NT2/D1 (cell line): ENCODE measurements at regions not wholly inside any gene's neighbourhood (a gene's known extent, or its start where the extent isn't known, plus 50 kb on each side); places are given as distances from the start of the nearest gene placed in this dataset.

Experiments used
- DNase-seq: peaks from one replicate; pipeline ENCODE4 v3.0.0-alpha.2; 2011; ENCODE audit warnings: low read depth, low spot score
- H3K27me3 ChIP-seq: 2 replicates; pipeline ENCODE4 v1.6.0; 2011; ENCODE audit warnings: mild to moderate bottlenecking; ENCODE audit not compliant: insufficient read length, insufficient read depth
- H3K36me3 ChIP-seq: 2 replicates; pipeline ENCODE4 v1.6.1; 2011; ENCODE audit warnings: mild to moderate bottlenecking, low read length, mixed read lengths; ENCODE audit not compliant: insufficient read depth, insufficient read length
- H3K4me1 ChIP-seq: 2 replicates; pipeline ENCODE4 v1.5.1; 2011; ENCODE audit not compliant: insufficient read depth, insufficient read length
- H3K4me3 ChIP-seq: 2 replicates; pipeline ENCODE4 v1.5.1; 2011; ENCODE audit warnings: low read depth; ENCODE audit not compliant: insufficient read length
- H3K9ac ChIP-seq: 2 replicates; pipeline ENCODE4 v1.6.0; 2011; ENCODE audit warnings: low read depth; ENCODE audit not compliant: insufficient read length
- H3K9me3 ChIP-seq: 2 replicates; pipeline ENCODE4 v1.5.1; 2011; ENCODE audit warnings: mild to moderate bottlenecking, low read length; ENCODE audit not compliant: insufficient read depth
- SUZ12 ChIP-seq: IDR thresholded peaks from 2 replicates; pipeline ENCODE4 v1.6.1; 2011; ENCODE audit not compliant: insufficient read length, insufficient read depth; ENCODE audit errors: extremely low read depth
- YY1 ChIP-seq: IDR thresholded peaks from 2 replicates; pipeline ENCODE4 v1.6.1; 2011; ENCODE audit not compliant: insufficient read length, insufficient read depth
- ZNF274 ChIP-seq: IDR thresholded peaks from 2 replicates; pipeline ENCODE4 v1.6.1; 2011; ENCODE audit warnings: mild to moderate bottlenecking, low read depth, low read length

DNA sequence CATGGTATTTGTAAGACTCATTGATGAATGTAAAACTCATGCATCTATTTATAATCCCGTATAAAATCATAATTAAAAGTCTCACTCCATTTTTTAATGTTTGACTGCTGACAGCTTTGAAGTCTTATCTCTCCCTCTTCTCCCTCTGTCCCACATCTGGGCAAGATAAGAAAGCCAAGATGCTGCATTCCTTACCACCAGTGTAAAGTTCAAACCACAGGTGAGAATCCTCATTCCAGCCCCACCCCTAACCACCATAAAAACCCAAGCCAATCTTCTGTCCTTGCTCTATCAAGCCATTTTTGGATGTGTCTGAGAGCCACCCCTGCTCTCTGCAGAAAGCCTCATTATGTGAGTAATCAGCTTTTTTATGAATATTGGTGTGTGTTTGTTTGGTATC is 59.3 kb upstream of the MAGED1 start:
- no peaks in the 10 kb centered on the region for H3K9me3 ChIP-seq
- H3K27me3 ChIP-seq: no peaks in the 10 kb centered on the region
- no peak overlapping the region for H3K9ac ChIP-seq
- no peak overlapping the region for H3K4me3 ChIP-seq
- no peaks in the 10 kb centered on the region for H3K4me1 ChIP-seq
- no peak for DNase-seq
- TF ChIP-seq ZNF274 (no peak), YY1 (no peak), SUZ12 (no peak)
- no peaks in the 10 kb centered on the region for H3K36me3 ChIP-seq

DNA sequence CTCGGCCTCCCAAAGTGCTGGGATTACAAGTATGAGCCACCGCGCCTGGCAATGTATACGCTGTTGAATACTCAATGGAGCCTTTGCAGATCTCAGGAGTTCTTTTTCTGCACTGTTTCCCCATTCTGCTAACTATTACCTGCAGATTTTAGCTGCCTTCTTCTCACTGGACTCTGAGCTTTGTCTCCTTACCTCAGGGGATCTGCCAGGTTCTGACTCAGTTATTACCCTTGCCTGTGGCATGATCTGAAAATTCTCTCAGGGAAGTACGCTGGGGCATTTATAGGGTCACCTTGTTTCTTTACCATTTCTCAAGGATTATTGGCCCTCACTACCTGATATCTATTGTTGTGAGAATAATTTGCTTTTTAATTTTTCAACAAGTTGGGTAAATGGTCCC is 56.6 kb upstream of the MAGED1 start:
- H3K4me1 ChIP-seq: no peaks in the 10 kb centered on the region
- H3K9me3 ChIP-seq: no peaks in the 10 kb centered on the region; the same call in 1 of the 2 replicates
- TF ChIP-seq ZNF274 (no peak), YY1 (no peak), SUZ12 (no peak)
- H3K4me3 ChIP-seq: no peak overlapping the region
- H3K27me3 ChIP-seq: no peaks in the 10 kb centered on the region
- no peak for DNase-seq
- no peak overlapping the region for H3K9ac ChIP-seq
- no peaks in the 10 kb centered on the region for H3K36me3 ChIP-seq

DNA sequence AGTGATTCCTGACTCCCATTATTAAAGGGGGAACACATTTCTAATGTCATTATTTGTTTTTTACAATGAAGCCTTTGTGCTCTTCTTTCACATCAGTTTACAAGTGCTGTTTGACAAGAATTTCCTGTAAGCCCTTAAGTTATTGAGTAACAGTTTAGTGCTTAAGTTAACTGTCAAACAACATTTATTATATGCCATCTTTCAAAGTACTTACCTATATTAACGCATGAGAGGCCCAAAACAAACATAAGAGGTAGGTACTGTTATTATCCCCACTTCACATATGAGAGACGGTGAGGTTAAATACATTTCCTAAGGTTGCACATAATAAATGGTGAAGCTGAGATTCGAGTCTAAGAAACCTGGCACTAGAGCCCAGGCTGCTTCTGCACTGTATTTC is 56.0 kb upstream of the MAGED1 start:
- no peaks in the 10 kb centered on the region; the same call in 1 of the 2 replicates for H3K9me3 ChIP-seq
- no peak overlapping the region for H3K9ac ChIP-seq
- no peaks in the 10 kb centered on the region for H3K27me3 ChIP-seq
- TF ChIP-seq SUZ12 (no peak), YY1 (no peak), ZNF274 (no peak)
- H3K4me3 ChIP-seq: no peak overlapping the region
- no peaks in the 10 kb centered on the region for H3K4me1 ChIP-seq
- no peaks in the 10 kb centered on the region for H3K36me3 ChIP-seq
- DNase-seq: no peak

DNA sequence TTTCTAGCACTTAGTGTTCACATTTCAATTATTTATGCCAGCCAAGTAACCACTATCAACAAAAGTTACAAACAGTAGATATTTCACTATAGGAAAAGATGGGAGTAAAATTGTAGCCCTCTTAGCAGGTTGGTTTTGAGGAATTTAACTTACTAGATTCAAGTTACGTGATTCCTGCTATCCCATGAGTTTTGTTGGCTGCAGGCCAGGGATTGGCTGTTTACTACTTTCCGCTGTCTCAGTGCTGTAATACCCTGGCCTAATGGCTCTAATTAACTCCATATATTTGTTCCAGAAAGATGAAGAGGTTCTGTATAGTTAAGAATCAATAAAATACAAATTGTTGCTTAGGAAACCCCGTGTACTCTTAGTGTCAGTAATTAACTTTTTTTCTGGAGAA is 55.5 kb upstream of the MAGED1 start:
- H3K9me3 ChIP-seq: no peaks in the 10 kb centered on the region; the same call in 1 of the 2 replicates
- DNase-seq: no peak
- no peaks in the 10 kb centered on the region for H3K27me3 ChIP-seq
- no peak overlapping the region for H3K9ac ChIP-seq
- H3K36me3 ChIP-seq: no peaks in the 10 kb centered on the region
- TF ChIP-seq SUZ12 (no peak), ZNF274 (no peak), YY1 (no peak)
- H3K4me1 ChIP-seq: no peaks in the 10 kb centered on the region
- H3K4me3 ChIP-seq: no peak overlapping the region
